ENCODE measurements at regions not wholly inside any gene's neighbourhood (a gene's known extent, or its start where the extent isn't known, plus 50 kb on each side); places are given as distances from the start of the nearest gene placed in this dataset.

DNA sequence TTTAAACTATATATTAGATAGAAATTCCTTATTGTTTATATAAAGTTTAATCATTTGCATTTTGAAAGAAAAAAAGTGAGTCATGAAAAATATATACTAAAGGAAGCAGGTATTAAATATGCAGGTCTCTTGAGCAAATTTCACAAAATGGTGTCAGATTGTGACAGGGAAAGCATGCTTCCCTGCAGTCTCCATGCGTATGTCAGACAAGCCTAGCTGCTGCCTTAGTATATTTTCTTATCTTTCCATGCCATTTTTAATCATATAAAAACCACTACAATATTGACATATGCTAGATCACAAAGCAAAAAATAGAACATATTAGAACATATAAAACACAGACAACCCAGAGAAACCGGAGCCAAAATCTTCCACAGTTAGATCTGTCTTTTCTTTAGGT, 1137.7 kb upstream of the DDX18 start:
- no peak for TF ChIP-seq EZH2 (IDR thresholded peaks at IDR 0.05; ENCODE audit: low read length, missing control alignments)
- TF ChIP-seq, protein P1, sequence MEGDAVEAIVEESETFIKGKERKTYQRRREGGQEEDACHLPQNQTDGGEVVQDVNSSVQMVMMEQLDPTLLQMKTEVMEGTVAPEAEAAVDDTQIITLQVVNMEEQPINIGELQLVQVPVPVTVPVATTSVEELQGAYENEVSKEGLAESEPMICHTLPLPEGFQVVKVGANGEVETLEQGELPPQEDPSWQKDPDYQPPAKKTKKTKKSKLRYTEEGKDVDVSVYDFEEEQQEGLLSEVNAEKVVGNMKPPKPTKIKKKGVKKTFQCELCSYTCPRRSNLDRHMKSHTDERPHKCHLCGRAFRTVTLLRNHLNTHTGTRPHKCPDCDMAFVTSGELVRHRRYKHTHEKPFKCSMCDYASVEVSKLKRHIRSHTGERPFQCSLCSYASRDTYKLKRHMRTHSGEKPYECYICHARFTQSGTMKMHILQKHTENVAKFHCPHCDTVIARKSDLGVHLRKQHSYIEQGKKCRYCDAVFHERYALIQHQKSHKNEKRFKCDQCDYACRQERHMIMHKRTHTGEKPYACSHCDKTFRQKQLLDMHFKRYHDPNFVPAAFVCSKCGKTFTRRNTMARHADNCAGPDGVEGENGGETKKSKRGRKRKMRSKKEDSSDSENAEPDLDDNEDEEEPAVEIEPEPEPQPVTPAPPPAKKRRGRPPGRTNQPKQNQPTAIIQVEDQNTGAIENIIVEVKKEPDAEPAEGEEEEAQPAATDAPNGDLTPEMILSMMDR (conservative IDR thresholded peaks at IDR 0.05 in 1 of 2, IDR thresholded peaks at IDR 0.05 in 1 of 2; ENCODE audit: low read depth in 1 of 2, low read length in 2 of 2) = no peak

All from fibroblast of lung (primary cell).